Heart left ventricle (tissue), 16 donors: ENCODE measurements at regions not wholly inside any gene's neighbourhood (a gene's known extent, or its start where the extent isn't known, plus 50 kb on each side); places are given as distances from the start of the nearest gene placed in this dataset.
"Not testable (repeated sequence)": the region's sequence is repeated elsewhere in the genome, so short reads cannot be mapped to it uniquely, and the experiment has no call there.

Source experiments
- ATAC-seq, 4 donors: fragments of 200-7000 bp; cut with Tn5 transposase; one replicate each; pipeline ENCODE4 v1.9.1; 2020 to 2022; ENCODE audit warnings: moderate library complexity in 4 of 4, mild to moderate bottlenecking in 3 of 4, moderate number of reproducible peaks in 1 of 4
- DNase-seq, 5 donors: peaks; one replicate each; pipeline ENCODE4 v3.0.0-alpha.2; 2020
- H3K27ac ChIP-seq, 12 donors: fragments of 200-600 bp; sonication (generic) in 4 of 12; one replicate each; pipeline versions ENCODE4 v1.5.0 to v1.8.0; 2016 to 2022; ENCODE audit warnings: mild to moderate bottlenecking in 2 of 12
- H3K27me3 ChIP-seq, 9 donors: fragments of 200-600 bp; sonication (generic) in 2 of 9; one replicate each; pipeline versions ENCODE4 v1.5.1 to v1.8.0; 2016 to 2022; ENCODE audit warnings: mild to moderate bottlenecking in 3 of 9
- H3K36me3 ChIP-seq, 9 donors: fragments of 200-600 bp; sonication (generic) in 2 of 9; one replicate each; pipeline versions ENCODE4 v1.5.0 to v1.8.0; 2018 to 2022; ENCODE audit warnings: mild to moderate bottlenecking in 2 of 9
- H3K4me1 ChIP-seq, 12 donors: fragments of 200-600 bp; sonication (generic) in 4 of 12; one replicate each; pipeline versions ENCODE4 v1.5.0 to v1.8.0; 2016 to 2022; ENCODE audit warnings: mild to moderate bottlenecking in 3 of 12
- H3K4me3 ChIP-seq, 12 donors: fragments of 200-600 bp; sonication (generic) in 4 of 12; one replicate each; pipeline versions ENCODE4 v1.5.0 to v1.8.0; 2017 to 2022; ENCODE audit warnings: mild to moderate bottlenecking in 9 of 12, moderate library complexity in 4 of 12
- H3K9me3 ChIP-seq, 12 donors: fragments of 200-600 bp; sonication (generic) in 4 of 12; one replicate each; pipeline versions ENCODE4 v1.5.0 to v1.8.0; 2016 to 2022; ENCODE audit warnings: mild to moderate bottlenecking in 1 of 12
- POLR2A ChIP-seq, 2 donors: fragments of 450-650 bp; IDR thresholded peaks; one replicate each; pipeline ENCODE4 v1.6.1; 2017; ENCODE audit warnings: antibody characterized with exemption in 2 of 2, mild to moderate bottlenecking in 2 of 2, moderate library complexity in 2 of 2
- WGBS, 4 donors: extraction: QIAGEN DNeasy Blood & Tissue Kit in 2 of 4; methylation state at CpG; one replicate each; pipeline versions ENCODE4 v1.1.5 to v1.1.7; 2013 to 2018; 5-methylcytosine and 5-hydroxymethylcytosine counted together
- intact Hi-C, 10 donors: fragments of 100-400 bp; cut with DNase I; formaldehyde crosslinking; loops; one replicate each; pipeline versions ENCODE4 v1.11.1 to v1.14.2; 2022
- TF ChIP-seq, protein P1 (sequence below), 12 donors: fragments of 200-600 bp; sonication (generic) in 4 of 12; IDR thresholded peaks; one replicate each; pipeline versions ENCODE4 v1.5.0 to v1.8.0; 2018 to 2022; ENCODE audit warnings: antibody characterized with exemption in 12 of 12, mild to moderate bottlenecking in 5 of 12
- donor health status: ischemic (EF 13 %, LVEDD 7.1; RV severe dilation, severe dysfunction).
- donor health status: healthy with polysubstance abuse.
- donor health status: DM: no; HTN: yes; CAD: no.
- donor health status: DM: no; HTN: no; CAD: no.
- donor health status: ischemic (EF 25% LVEDD 6.9; RV normal size, moderate dysfunction).
- donor health status: ischemic (EF 25% LVEDD 5.7; RV mildly dilated, moderate dysfunction).
- donor health status: healthy.
- donor health status: DM: yes; HTN: yes; CAD: no.
- donor health status: ischemic (EF 35%, LVEDD 5.7; RV mildly dilated, moderate dysfunction).
- donor health status: nonischemic (EF 11% LVEDD 7.7; RV severe dilation, severe dysfunction).
- donor health status: DM: yes; HTN: yes; CAD: no.
- donor health status: PGD.
- donor health status: ischemic (EF 29% LVEDD 5.4; RV normal size, mild dysfunction).
- donor health status: nonischemic (EF 23%, LVEDD 6.1; RV moderate dilation, normal function).

GRCh38 chr1:214135886-214136285 is 145.1 kb upstream of the SMYD2 start:
- no peak overlapping the region for H3K4me3 ChIP-seq
- no peaks in the 10 kb centered on the region for H3K36me3 ChIP-seq
- 51 to 56% (median 53%) methylated on average over 7 of the region's 7 CpGs for WGBS, 4 donors
- no peaks in the 10 kb centered on the region for H3K9me3 ChIP-seq
- TF ChIP-seq POLR2A (IDR thresholded peaks at IDR 0.05) = no peak
- TF ChIP-seq, protein P1, sequence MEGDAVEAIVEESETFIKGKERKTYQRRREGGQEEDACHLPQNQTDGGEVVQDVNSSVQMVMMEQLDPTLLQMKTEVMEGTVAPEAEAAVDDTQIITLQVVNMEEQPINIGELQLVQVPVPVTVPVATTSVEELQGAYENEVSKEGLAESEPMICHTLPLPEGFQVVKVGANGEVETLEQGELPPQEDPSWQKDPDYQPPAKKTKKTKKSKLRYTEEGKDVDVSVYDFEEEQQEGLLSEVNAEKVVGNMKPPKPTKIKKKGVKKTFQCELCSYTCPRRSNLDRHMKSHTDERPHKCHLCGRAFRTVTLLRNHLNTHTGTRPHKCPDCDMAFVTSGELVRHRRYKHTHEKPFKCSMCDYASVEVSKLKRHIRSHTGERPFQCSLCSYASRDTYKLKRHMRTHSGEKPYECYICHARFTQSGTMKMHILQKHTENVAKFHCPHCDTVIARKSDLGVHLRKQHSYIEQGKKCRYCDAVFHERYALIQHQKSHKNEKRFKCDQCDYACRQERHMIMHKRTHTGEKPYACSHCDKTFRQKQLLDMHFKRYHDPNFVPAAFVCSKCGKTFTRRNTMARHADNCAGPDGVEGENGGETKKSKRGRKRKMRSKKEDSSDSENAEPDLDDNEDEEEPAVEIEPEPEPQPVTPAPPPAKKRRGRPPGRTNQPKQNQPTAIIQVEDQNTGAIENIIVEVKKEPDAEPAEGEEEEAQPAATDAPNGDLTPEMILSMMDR (IDR thresholded peaks at IDR 0.05) = no peak
- no peak for DNase-seq
- peaks cover 0 to 6% (median 0%) of the 10 kb centered on the region in 9 donors for H3K27me3 ChIP-seq
- ATAC-seq = peak in 1 of 4 donors; percentile 51
- no peak overlapping the region for H3K27ac ChIP-seq
- no peaks in the 10 kb centered on the region for H3K4me1 ChIP-seq
- intact Hi-C loops = no loop called here

DNA sequence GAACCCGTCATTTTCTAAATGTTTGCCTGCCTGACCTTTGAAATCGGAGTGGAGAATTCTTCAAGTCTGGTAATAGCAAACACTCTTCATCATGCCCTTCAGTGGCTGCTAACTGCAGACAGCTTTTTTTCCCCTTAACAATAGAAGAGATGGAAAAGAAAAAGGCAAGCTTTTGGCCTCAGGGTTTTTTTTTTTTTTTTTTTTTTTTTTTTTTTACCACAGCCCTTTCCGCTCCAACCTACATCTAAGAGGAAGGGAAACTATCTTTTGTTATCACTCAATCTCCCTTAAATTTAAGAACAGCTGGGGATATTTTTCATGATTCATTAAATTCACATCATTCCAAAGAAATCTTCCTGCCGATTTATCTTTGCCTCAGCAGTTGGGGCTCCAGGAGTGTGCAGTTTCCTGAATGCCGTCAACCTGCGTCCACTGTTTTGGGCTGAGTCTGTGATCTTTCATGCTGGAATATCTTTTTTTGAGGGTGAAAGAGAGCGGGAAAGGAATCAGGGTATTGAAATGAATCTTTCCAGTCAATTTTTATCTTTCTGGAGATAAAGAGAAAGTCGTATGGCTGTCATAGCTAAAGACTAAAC is 144.5 kb upstream of the SMYD2 start:
- no peaks in the 10 kb centered on the region for H3K9me3 ChIP-seq
- H3K36me3 ChIP-seq = no peaks in the 10 kb centered on the region
- H3K27ac ChIP-seq = no peak overlapping the region
- no peaks in the 10 kb centered on the region for H3K4me1 ChIP-seq
- H3K4me3 ChIP-seq = no peak overlapping the region
- ATAC-seq (no peak), DNase-seq (no peak)
- intact Hi-C loops = no loop called here
- H3K27me3 ChIP-seq = peaks cover 0 to 6% (median 0%) of the 10 kb centered on the region in 9 donors
- whole genome bisulfite sequencing, 4 donors = 57 to 72% (median 67%) methylated on average over 8 of the region's 8 CpGs
- TF ChIP-seq, protein P1 (IDR thresholded peaks at IDR 0.05) = no peak
- TF ChIP-seq POLR2A (IDR thresholded peaks at IDR 0.05) = no peak

GRCh38 chr1:214141486-214141885 is 139.5 kb upstream of the SMYD2 start:
- TF ChIP-seq, protein P1 (IDR thresholded peaks at IDR 0.05) = no peak
- TF ChIP-seq POLR2A (IDR thresholded peaks at IDR 0.05) = no peak
- H3K4me3 ChIP-seq = no peak overlapping the region
- intact Hi-C loops = no loop called here
- WGBS, 4 donors = 89 to 97% (median 95%) methylated on average over 4 of the region's 4 CpGs
- no peaks in the 10 kb centered on the region for H3K36me3 ChIP-seq
- peaks cover 0 to 5% (median 0%) of the 10 kb centered on the region in 9 donors for H3K27me3 ChIP-seq
- no peaks in the 10 kb centered on the region for H3K9me3 ChIP-seq
- DNase-seq = no peak
- no peak overlapping the region for H3K27ac ChIP-seq
- ATAC-seq = no peak
- no peaks in the 10 kb centered on the region for H3K4me1 ChIP-seq

DNA sequence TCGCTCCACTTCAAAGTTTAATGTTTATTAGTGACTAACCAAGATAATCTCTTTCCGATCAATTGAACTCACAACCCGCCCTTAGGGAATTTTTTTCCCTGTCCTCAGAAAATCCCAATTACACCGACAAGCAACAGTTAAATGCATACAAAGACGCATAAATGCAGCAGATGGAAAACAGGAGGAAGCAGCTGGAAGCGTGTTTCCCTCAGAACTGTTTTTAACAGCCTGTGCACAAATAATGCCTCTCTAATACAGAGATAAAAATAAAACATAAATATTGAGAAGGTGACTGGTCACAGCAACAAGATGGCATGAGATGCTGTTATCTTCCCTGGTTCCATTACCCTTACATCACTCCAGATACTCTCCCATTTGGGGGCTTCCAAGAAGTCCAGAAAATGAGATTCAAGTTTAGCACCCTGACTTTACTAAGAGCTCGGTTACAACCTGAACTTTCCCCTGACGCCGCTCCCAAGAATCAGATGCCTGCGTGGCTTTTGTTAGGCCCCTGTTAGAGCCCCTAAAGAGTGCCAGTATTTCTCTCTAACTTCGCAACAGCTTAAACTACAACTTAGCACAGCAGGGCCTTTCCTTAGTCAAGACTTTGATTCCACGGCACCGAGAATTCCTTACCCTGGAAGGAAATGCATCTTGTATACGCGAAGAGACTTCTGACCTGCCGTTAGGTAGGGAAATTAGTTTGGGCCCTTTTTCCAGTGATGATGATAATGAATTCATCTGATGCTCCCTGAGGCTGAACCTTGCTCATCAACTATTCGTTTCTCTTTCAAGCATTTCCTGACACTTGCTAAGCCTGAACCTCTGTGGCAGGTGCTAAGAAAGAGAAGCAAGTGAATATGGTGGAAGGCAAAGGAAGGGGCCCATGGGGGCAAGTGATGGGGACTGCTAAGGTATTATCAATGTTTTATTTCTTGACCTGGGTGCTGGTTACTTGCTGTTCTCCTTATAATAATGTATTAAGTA is 137.7 kb upstream of the SMYD2 start:
- DNase-seq (no peak), ATAC-seq (no peak)
- H3K27ac ChIP-seq = no peak overlapping the region
- intact Hi-C loops = no loop called here
- TF ChIP-seq POLR2A (IDR thresholded peaks at IDR 0.05) = no peak
- TF ChIP-seq, protein P1 (IDR thresholded peaks at IDR 0.05) = no peak
- H3K4me3 ChIP-seq = no peak overlapping the region
- 56 to 65% (median 61%) methylated on average over 17 of the region's 17 CpGs for WGBS, 4 donors
- no peaks in the 10 kb centered on the region for H3K9me3 ChIP-seq
- no peaks in the 10 kb centered on the region for H3K36me3 ChIP-seq
- H3K4me1 ChIP-seq = no peaks in the 10 kb centered on the region
- H3K27me3 ChIP-seq = peaks cover 0 to 5% (median 0%) of the 10 kb centered on the region in 9 donors

- WGBS, 4 donors = 89 to 92% (median 91%) methylated on average over 2 of the region's 2 CpGs
- intact Hi-C loops, DNase-seq, H3K9me3 ChIP-seq, H3K4me3 ChIP-seq, H3K27ac ChIP-seq, ATAC-seq, H3K4me1 ChIP-seq, H3K36me3 ChIP-seq, H3K27me3 ChIP-seq: not testable (repeated sequence)
These were observed 136.4 kb upstream of the SMYD2 start for GRCh38 chr1:214144521-214144920.
